ENCODE measurements at regions not wholly inside any gene's neighbourhood (a gene's known extent, or its start where the extent isn't known, plus 50 kb on each side); places are given as distances from the start of the nearest gene placed in this dataset.

GRCh38 chr12:84764001-84764400 lies 148.6 kb downstream of the SLC6A15 start:
- no peaks in the 10 kb centered on the region for H3K9me3 ChIP-seq
- H3K36me3 ChIP-seq = no peaks in the 10 kb centered on the region
- no peak for DNase-seq (ENCODE audit: low spot score in 2 of 2)
- H3K27ac ChIP-seq = no peak overlapping the region
- no peak overlapping the region for H3K4me3 ChIP-seq
- H3K4me1 ChIP-seq = no peaks in the 10 kb centered on the region
- TF ChIP-seq, protein P1, sequence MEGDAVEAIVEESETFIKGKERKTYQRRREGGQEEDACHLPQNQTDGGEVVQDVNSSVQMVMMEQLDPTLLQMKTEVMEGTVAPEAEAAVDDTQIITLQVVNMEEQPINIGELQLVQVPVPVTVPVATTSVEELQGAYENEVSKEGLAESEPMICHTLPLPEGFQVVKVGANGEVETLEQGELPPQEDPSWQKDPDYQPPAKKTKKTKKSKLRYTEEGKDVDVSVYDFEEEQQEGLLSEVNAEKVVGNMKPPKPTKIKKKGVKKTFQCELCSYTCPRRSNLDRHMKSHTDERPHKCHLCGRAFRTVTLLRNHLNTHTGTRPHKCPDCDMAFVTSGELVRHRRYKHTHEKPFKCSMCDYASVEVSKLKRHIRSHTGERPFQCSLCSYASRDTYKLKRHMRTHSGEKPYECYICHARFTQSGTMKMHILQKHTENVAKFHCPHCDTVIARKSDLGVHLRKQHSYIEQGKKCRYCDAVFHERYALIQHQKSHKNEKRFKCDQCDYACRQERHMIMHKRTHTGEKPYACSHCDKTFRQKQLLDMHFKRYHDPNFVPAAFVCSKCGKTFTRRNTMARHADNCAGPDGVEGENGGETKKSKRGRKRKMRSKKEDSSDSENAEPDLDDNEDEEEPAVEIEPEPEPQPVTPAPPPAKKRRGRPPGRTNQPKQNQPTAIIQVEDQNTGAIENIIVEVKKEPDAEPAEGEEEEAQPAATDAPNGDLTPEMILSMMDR (IDR thresholded peaks at IDR 0.05) = no peak
- no peaks in the 10 kb centered on the region for H3K27me3 ChIP-seq
- intact Hi-C loops (cut with DNase I) = no loop called here

DNA sequence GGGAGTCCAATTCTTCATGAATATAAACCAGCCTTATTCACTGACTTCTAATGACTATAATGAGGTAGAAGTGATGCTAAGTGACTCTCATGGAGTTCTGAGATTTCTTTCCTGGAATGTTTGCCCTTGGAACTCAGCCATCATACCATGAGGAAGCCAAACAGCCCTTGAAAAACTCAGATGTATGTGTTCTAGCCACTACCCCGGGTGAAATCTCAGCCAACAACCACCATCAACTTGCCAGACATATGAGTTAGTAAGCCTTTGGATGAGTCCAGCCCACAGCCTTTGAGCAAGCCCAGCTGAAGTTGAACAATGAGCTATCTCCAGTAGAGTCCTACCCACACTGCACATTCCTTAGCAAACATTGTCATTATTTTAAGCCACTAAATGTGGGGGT lies 149.5 kb downstream of the SLC6A15 start:
- DNase-seq (ENCODE audit: low spot score in 2 of 2) = no peak
- intact Hi-C loops (cut with DNase I) = no loop called here
- Histone ChIP-seq H3K9me3 (no peaks in the 10 kb centered on the region), H3K27ac (no peak overlapping the region), H3K36me3 (no peaks in the 10 kb centered on the region), H3K4me3 (no peak overlapping the region), H3K27me3 (no peaks in the 10 kb centered on the region), H3K4me1 (no peaks in the 10 kb centered on the region)
- TF ChIP-seq, protein P1 (IDR thresholded peaks at IDR 0.05) = no peak

DNA sequence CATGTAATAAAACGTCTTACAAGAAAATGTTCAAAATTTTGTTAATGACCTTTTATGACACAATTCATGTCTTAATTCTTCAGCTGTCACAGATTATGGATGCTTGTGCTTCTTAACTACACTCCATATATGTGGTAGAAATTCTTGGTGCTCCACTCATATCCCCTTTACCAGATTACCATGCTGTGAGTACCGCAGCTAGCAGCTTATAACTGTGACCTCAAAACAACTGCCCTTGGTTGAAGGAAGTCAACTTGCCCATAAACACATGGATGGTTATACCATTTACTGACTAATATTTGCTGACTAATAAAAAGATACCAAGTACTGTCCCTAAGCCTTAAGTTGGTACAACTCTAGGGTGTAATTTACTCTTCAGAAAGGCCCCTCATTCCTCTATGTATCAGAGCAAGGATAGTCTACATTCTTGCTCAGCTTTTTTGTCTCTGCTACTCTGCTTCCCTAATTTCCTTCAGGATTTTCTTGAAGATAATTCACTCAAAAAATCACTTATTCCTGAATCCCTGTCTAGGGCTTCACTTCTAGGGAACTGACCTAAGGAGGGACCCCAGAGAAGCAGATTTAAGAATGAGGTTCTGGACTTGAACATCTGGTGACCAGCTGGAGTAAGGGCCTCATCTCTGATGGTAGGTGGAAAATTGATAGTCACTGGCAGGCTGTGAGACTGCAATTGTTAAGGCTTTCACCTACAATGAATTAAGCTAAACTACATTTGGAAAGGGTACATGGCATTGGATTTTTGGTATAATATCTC lies 152.3 kb downstream of the SLC6A15 start:
- intact Hi-C loops (cut with DNase I) = no loop called here
- H3K27ac ChIP-seq = no peak overlapping the region

GRCh38 chr12:84757978-84758377 lies 154.6 kb downstream of the SLC6A15 start:
- Histone ChIP-seq H3K27ac (no peak overlapping the region), H3K27me3 (no peaks in the 10 kb centered on the region), H3K36me3 (no peaks in the 10 kb centered on the region), H3K9me3 (no peaks in the 10 kb centered on the region), H3K4me1 (no peaks in the 10 kb centered on the region), H3K4me3 (no peak overlapping the region)
- no peak for DNase-seq (ENCODE audit: low spot score in 2 of 2)
- TF ChIP-seq, protein P1 (IDR thresholded peaks at IDR 0.05) = no peak
- intact Hi-C loops (cut with DNase I) = no loop called here

More for the DNA sequence above, 152.3 kb downstream of the SLC6A15 start:
- Histone ChIP-seq H3K9me3 (no peaks in the 10 kb centered on the region), H3K4me1 (no peaks in the 10 kb centered on the region), H3K27me3 (no peaks in the 10 kb centered on the region), H3K36me3 (no peaks in the 10 kb centered on the region), H3K4me3 (no peak overlapping the region)
- no peak for DNase-seq (ENCODE audit: low spot score in 2 of 2)
- TF ChIP-seq, protein P1 (IDR thresholded peaks at IDR 0.05) = no peak

DNA sequence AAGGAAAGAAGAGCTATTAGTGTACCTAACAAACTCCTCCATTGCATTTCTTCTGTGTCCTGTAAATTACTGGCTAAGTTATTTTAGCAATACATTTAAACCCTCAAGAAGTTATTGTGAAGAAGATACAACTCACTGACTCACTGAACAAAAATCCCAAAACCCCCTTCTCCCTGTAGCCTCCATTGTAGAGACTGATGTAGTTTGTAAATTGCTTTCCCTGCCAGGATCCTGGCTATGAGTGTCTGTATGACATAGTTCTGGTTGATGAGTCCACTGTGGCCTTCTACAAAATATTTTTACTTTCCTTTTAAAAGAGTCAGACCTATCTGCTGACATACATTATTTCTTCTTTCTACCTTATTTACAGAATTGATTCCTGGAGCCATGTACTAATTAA lies 155.6 kb downstream of the SLC6A15 start:
- H3K27me3 ChIP-seq = no peaks in the 10 kb centered on the region
- H3K9me3 ChIP-seq = no peaks in the 10 kb centered on the region
- H3K36me3 ChIP-seq = no peaks in the 10 kb centered on the region
- intact Hi-C loops (cut with DNase I) = no loop called here
- DNase-seq (ENCODE audit: low spot score in 2 of 2) = no peak
- H3K27ac ChIP-seq = no peak overlapping the region
- TF ChIP-seq, protein P1 (IDR thresholded peaks at IDR 0.05) = no peak
- no peaks in the 10 kb centered on the region for H3K4me1 ChIP-seq
- H3K4me3 ChIP-seq = no peak overlapping the region

All from ascending aorta (tissue), 2 donors.